PC-9 (cell line): ENCODE measurements at regions not wholly inside any gene's neighbourhood (a gene's known extent, or its start where the extent isn't known, plus 50 kb on each side); places are given as distances from the start of the nearest gene placed in this dataset.

Source experiments
- BruUV-seq: library from RNA; stranded (reverse); fragments of 400-500 nt; replicated peaks from 2 replicates; lab custom pipeline; 2021; lab: Mats Ljungman, UMichigan
- CTCF ChIA-PET: fragments of 300-600 bp; sonication (Branson Sonifier 250); formaldehyde crosslinking; loops from one replicate; lab custom pipeline; 2022; ENCODE audit warnings: antibody characterized with exemption; lab: Charles Lee
- POLR2A ChIA-PET: fragments of 300-600 bp; sonication (Branson Sonifier 250); formaldehyde crosslinking; loops from one replicate; lab custom pipeline; 2022; ENCODE audit warnings: antibody characterized with exemption; ENCODE audit not compliant: unreplicated experiment; lab: Charles Lee
- DNase-seq, 2 experiments: peaks; one replicate each; pipeline versions ENCODE4 v3.0.0 to v3.0.0-alpha.2; 2015 to 2022; ENCODE audit warnings: mixed read lengths in 1 of 2
- H2AFZ ChIP-seq: fragments of 200-600 bp; sonication (generic); 2 replicates; pipeline ENCODE4 v1.8.1; 2017; ENCODE audit warnings: antibody characterized with exemption
- H3F3A ChIP-seq: fragments of 200-600 bp; sonication (generic); 2 replicates; pipeline ENCODE4 v1.8.1; 2017; ENCODE audit warnings: antibody characterized with exemption, mild to moderate bottlenecking, low read depth; ENCODE audit not compliant: insufficient read depth
- H3K27ac ChIP-seq: fragments of 200-600 bp; sonication (generic); 2 replicates; pipeline ENCODE4 v1.6.1; 2016; ENCODE audit warnings: mixed run types
- H3K27me3 ChIP-seq: fragments of 200-600 bp; sonication (generic); 2 replicates; pipeline ENCODE4 v1.6.1; 2016; ENCODE audit warnings: low read depth, mixed run types; ENCODE audit not compliant: insufficient read depth
- H3K36me3 ChIP-seq: fragments of 200-600 bp; sonication (generic); 2 replicates; pipeline ENCODE4 v1.6.1; 2016; ENCODE audit warnings: low read depth, mixed run types
- H3K4me1 ChIP-seq: fragments of 200-600 bp; sonication (generic); replicated peaks from 2 replicates; pipeline ENCODE4 v1.6.1; 2016; ENCODE audit warnings: mixed run types; ENCODE audit not compliant: insufficient read depth
- H3K4me2 ChIP-seq: fragments of 200-600 bp; sonication (generic); 2 replicates; pipeline ENCODE4 v1.6.1; 2017; ENCODE audit warnings: mixed run types
- H3K4me3 ChIP-seq: fragments of 200-600 bp; sonication (generic); 2 replicates; pipeline ENCODE4 v1.6.1; 2016; ENCODE audit warnings: mixed run types
- H3K79me2 ChIP-seq: fragments of 200-600 bp; sonication (generic); 2 replicates; pipeline ENCODE4 v1.6.1; 2017; ENCODE audit warnings: low read depth, mixed run types
- H3K9me2 ChIP-seq: fragments of 200-600 bp; sonication (generic); 2 replicates; pipeline ENCODE4 v1.8.1; 2017; ENCODE audit warnings: mild to moderate bottlenecking; ENCODE audit not compliant: insufficient read depth
- H3K9me3 ChIP-seq: fragments of 200-600 bp; sonication (generic); 2 replicates; pipeline ENCODE4 v1.8.1; 2016; ENCODE audit warnings: low read depth; ENCODE audit not compliant: insufficient read depth
- H4K20me1 ChIP-seq: fragments of 200-600 bp; sonication (generic); 2 replicates; pipeline ENCODE4 v1.8.1; 2017; ENCODE audit not compliant: insufficient read depth
- CTCF ChIP-seq: fragments of 200-600 bp; sonication (generic); conservative IDR thresholded peaks from 2 replicates; pipeline ENCODE4 v1.6.1; 2017; ENCODE audit warnings: mixed run types, antibody characterized with exemption, mild to moderate bottlenecking, moderate library complexity
- EZH2 ChIP-seq: fragments of 200-600 bp; sonication (generic); IDR thresholded peaks from 2 replicates; pipeline ENCODE4 v1.8.0; 2017; ENCODE audit warnings: antibody characterized with exemption, low read depth
- intact Hi-C: fragments of 100-400 bp; cut with micrococcal nuclease; formaldehyde crosslinking; loops from one replicate; pipeline ENCODE4 v1.10.0; 2022; ENCODE audit not compliant: unreplicated experiment

DNA sequence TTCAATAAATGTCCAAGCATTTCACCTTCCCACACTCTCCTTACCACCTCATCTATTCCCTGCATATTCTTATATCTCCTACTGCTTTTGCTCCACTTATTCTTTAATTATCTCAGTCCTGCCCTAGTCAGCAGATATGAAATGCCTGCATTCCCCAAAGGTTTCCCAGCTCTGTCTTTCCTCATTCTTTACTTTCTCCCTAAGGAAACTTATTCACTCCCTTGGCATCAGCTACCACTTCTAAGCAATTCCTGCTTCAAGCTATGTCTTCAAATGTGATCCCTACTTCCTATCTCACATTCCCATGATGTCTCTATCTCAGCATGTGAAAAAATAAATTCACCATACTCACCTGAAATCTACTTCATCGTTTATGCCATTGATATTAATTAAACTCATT, 111.8 kb downstream of the CAPZA3 start:
- intact Hi-C loops = no loop called here
- no peaks in the 10 kb centered on the region for H4K20me1 ChIP-seq
- no peak overlapping the region for H3K27ac ChIP-seq
- H2AFZ ChIP-seq = no peak overlapping the region
- BruUV-seq = no TSS peak
- H3K27me3 ChIP-seq = no peaks in the 10 kb centered on the region
- no peaks in the 10 kb centered on the region for H3K4me1 ChIP-seq
- DNase-seq = no peak
- H3K4me3 ChIP-seq = no peak overlapping the region
- no peak overlapping the region for H3K4me2 ChIP-seq
- no peak for TF ChIP-seq EZH2
- TF ChIP-seq CTCF = no peak
- ChIA-PET POLR2A (no interaction called here), CTCF (no interaction called here)
- H3K9me3 ChIP-seq = no peaks in the 10 kb centered on the region
- H3K9me2 ChIP-seq = no peaks in the 10 kb centered on the region
- no peaks in the 10 kb centered on the region for H3K79me2 ChIP-seq
- no peaks in the 10 kb centered on the region for H3K36me3 ChIP-seq
- no peaks in the 10 kb centered on the region for H3F3A ChIP-seq

DNA sequence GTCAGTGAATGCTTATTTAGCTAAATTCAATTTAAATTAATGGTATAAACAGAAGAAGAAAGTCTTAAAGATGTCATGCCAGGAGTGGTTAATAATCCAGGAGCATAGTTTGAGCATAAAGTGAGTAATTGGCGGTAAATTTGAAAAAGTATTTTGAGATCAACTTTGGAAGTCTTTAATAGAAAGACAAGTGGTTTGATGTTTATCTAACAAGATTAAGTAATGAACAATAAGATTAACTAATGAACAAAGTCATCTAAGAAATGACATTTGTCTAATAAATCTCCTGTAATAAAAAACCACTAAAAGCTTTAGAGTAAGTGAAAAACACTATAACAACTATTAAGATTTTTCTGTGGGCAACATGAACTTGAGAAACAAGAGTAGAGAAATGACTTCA, 112.8 kb downstream of the CAPZA3 start:
- no peak for DNase-seq
- no peak overlapping the region for H3K4me3 ChIP-seq
- no peaks in the 10 kb centered on the region for H3K4me1 ChIP-seq
- H3F3A ChIP-seq = no peaks in the 10 kb centered on the region
- no peaks in the 10 kb centered on the region for H3K9me3 ChIP-seq
- no peaks in the 10 kb centered on the region for H3K79me2 ChIP-seq
- H3K27me3 ChIP-seq = no peaks in the 10 kb centered on the region
- BruUV-seq = no TSS peak
- no peaks in the 10 kb centered on the region for H3K36me3 ChIP-seq
- H3K9me2 ChIP-seq = no peaks in the 10 kb centered on the region
- POLR2A ChIA-PET = no interaction called here
- no peak overlapping the region for H2AFZ ChIP-seq
- H3K4me2 ChIP-seq = no peak overlapping the region
- CTCF ChIA-PET = no interaction called here
- no peaks in the 10 kb centered on the region for H4K20me1 ChIP-seq
- no peak overlapping the region for H3K27ac ChIP-seq
- intact Hi-C loops = no loop called here
- no peak for TF ChIP-seq EZH2
- TF ChIP-seq CTCF = no peak

GRCh38 chr12:18851271-18851670, 113.4 kb downstream of the CAPZA3 start:
- H3K9me3 ChIP-seq = no peaks in the 10 kb centered on the region
- H2AFZ ChIP-seq = no peak overlapping the region
- no peaks in the 10 kb centered on the region for H3F3A ChIP-seq
- H3K9me2 ChIP-seq = no peaks in the 10 kb centered on the region
- no peaks in the 10 kb centered on the region for H3K36me3 ChIP-seq
- no peaks in the 10 kb centered on the region for H3K79me2 ChIP-seq
- intact Hi-C loops = no loop called here
- no peaks in the 10 kb centered on the region for H3K27me3 ChIP-seq
- CTCF ChIA-PET = no interaction called here
- no peak overlapping the region for H3K4me2 ChIP-seq
- no peak overlapping the region for H3K4me3 ChIP-seq
- no TSS peak for BruUV-seq
- H3K4me1 ChIP-seq = no peaks in the 10 kb centered on the region
- TF ChIP-seq EZH2 = no peak
- TF ChIP-seq CTCF = no peak
- POLR2A ChIA-PET = no interaction called here
- H3K27ac ChIP-seq = no peak overlapping the region
- no peak for DNase-seq
- no peaks in the 10 kb centered on the region for H4K20me1 ChIP-seq
